ENCODE measurements at regions not wholly inside any gene's neighbourhood (a gene's known extent, or its start where the extent isn't known, plus 50 kb on each side); places are given as distances from the start of the nearest gene placed in this dataset.
"Not testable (repeated sequence)": the region's sequence is repeated elsewhere in the genome, so short reads cannot be mapped to it uniquely, and the experiment has no call there.

- no peak for DNase-seq (ENCODE audit: low read depth)
These were observed 244.2 kb upstream of the CDH11 start for GRCh38 chr16:65365732-65366715.

GRCh38 chr16:65356721-65357120 is 234.9 kb upstream of the CDH11 start:
- not testable (repeated sequence) for DNase-seq (ENCODE audit: low read depth)

DNA sequence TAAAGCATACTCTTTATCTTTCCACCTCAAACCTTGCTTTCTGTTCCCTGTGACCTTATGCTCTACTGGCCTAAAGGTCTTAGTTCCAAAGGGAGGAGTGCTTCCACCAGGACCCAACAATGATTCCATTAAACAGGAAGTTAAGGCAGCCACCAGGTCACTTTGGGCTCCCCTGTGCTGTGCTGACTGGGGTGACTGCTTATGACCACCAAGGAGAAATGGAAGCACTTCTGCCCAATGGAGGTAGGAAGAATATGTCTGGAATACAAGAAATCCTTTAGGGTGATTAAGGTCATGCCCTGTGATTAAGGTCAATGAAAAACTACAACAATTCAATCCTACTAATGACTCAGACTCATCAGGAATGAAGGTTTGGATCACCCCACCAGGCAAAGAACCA is 233.8 kb upstream of the CDH11 start:
- no peak for DNase-seq (ENCODE audit: low read depth)

GRCh38 chr16:65353183-65353582 is 231.3 kb upstream of the CDH11 start:
- DNase-seq (ENCODE audit: low read depth), result no peak

DNA sequence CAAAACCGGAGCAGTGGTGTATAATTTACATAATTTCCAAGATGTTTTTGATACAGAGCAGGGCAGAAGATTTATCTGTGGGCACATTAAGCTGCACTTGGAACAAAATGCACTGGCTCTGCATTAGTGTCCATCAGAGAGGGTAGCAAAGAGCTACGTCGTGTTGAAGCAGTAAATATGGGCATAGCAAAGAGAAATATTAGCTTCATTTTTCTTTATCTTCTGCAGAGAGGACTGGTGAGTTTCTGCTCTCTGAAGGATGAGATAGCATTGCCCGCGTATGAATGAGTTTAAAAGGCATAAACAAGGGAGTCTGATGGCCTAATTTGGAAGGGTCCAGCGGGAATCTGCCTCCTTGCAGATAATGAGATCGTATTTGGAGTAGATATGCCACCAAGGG is 227.8 kb upstream of the CDH11 start:
- DNase-seq (ENCODE audit: low read depth), result no peak

- DNase-seq (ENCODE audit: low read depth), result no peak
These were observed 221.7 kb upstream of the CDH11 start for GRCh38 chr16:65343556-65343955.

GRCh38 chr16:65342231-65342866 is 220.5 kb upstream of the CDH11 start:
- no peak for DNase-seq (ENCODE audit: low read depth)

DNA sequence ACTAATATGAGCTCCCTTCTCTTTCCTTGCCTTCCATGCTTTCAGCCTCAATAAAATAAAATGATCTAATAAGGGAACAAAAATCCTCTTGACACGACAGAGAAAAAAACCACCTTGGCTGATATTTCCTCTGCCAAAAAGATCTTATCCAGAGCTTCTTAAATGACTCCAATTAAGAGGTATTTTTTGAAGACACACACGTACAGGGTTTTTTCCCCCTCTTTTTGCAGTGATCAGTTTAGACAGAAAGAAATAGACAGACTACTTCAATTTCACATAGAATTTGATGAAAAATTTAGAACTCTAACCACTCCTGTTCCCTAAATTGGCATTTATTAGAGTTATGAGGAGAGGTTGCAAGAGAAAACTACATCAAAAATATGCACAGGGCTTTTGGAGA is 217.2 kb upstream of the CDH11 start:
- DNase-seq (ENCODE audit: low read depth), result no peak

DNA sequence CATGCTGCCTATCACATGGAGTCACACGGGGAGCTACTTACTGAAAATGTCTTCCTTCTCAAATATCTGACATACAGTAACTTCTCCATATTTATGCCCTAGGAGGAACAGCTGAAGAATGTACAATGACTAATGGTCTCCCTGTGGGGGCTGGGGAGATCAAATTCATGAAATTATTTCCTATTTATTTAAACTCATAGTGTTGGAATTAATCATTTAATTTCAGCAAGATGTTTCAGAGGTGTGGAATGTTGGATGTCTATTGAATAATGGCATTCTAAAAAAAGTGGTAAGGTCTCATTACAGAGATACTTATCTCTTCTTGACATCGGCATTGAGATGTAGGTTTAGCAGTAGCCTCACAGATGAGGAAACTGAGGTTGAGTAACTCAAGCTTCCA is 214.3 kb upstream of the CDH11 start:
- DNase-seq (ENCODE audit: low read depth), result peak; percentile 65

DNA sequence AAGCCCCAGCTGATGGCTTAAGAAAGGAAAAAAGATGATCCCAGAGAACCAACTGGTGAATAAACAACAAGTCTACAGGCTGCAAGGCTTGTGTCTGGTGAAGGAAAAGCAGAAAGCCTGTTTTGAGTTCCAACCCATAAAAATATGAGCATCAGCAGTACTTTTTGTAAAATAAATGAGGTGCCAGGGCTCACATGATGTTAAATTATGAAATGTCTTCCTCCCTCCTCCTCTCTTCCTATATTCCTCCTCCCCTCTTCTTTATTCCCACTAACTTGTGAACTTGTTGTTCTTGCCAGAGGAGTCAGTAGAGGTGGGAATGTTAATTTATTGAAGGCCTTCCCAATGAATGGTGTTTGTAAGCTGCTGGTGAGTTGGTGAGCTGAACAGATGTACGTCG is 212.2 kb upstream of the CDH11 start:
- no peak for DNase-seq (ENCODE audit: low read depth)

DNA sequence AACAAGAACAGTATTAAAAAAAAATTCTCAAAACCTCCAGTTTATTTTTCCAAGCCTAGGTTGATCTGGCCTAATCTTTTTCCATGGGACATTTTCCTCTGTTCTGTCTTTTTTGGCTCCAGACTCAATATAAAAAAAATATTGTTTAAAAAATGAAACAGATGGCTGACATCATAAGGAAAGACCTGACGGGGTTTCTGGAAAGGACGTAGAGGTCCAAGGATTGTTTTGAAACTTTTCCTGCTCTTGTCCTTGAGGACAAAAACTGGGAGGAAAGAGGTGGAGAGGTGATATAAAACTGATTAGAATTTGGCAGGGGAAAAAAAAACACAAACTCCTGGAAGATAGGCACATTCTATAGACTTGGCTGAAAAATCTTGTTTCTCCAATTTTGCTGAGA is 211.4 kb upstream of the CDH11 start:
- no peak for DNase-seq (ENCODE audit: low read depth)

- DNase-seq (ENCODE audit: low read depth), result no peak
These were observed 205.5 kb upstream of the CDH11 start for GRCh38 chr16:65327346-65327745.

DNA sequence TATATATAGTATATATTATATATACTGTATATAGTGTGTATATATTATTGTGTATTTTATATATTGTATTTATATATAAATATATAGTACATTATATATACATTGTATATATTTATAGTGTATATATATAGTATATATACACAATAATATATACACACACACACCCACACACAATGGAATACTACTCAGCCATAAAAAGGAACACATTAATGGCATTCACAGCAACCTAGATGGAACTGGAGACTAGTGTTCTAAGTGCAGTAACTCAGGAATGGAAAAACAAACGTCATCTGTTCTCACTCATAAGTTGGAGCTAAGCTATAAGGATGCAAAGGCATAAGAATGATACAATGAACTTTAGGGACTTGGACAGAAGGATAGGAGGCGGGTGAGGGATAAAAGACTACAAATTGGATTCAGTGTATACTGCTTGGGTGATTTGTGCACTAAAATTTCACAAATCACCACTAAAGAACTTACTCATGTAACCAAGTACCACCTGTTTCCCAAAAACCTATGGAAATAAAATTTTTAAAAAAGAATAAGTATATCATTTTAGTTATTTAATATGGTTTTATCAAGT is 201.9 kb upstream of the CDH11 start:
- no peak for DNase-seq (ENCODE audit: low read depth)

DNA sequence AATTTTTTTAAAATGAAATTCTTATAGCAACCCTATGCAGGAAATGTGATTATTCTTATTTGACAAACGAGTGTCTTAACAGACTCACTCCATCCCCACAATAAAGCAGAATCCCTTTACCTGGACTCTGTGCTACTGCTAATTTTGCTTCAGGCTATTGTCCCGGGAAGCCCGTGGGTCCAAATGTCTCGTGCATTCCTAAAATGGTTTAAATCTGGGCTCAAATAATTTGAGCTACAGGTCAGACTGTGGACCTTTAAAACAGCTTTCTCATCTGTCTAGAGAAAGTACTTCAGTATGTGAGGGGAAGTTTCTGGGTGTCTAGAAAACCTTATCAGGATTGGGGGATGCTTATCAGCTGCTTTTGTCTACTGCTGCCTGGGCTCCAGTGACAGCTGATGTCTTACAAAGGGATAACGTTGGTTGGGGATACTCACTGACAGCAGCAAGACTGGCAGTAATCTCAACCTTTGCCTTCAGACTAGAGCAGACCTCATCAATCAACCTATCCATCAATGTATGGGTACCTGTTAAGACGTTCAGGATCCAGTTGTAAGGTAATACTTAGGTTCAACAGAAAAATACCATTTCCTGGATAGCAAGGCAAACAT is 197.9 kb upstream of the CDH11 start:
- DNase-seq (ENCODE audit: low read depth), result no peak

GRCh38 chr16:65318590-65319257 is 196.9 kb upstream of the CDH11 start:
- no peak for DNase-seq (ENCODE audit: low read depth)

GRCh38 chr16:65318138-65318537 is 196.3 kb upstream of the CDH11 start:
- no peak for DNase-seq (ENCODE audit: low read depth)

DNA sequence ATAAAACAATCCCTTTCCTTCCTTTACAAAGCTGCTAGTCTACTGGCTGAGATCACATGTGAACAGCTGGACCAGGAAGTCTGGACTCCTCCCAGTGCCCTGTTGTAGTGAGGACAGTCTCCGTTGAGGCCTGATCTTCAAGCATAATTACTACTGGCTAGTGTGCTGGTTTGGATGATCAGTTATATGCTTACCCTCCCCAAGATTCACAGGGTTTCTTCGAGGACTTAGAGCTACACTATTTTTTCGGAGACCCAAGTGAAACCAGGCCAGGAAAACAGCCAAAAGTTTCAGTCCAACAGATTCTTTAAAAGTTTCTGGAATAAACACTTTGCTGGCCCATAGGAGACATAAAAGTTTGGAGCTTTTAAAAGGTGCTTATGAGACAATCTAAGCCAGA is 194.9 kb upstream of the CDH11 start:
- DNase-seq (ENCODE audit: low read depth), result no peak

- peak; percentile 59 for DNase-seq (ENCODE audit: low read depth)
These were observed 193.4 kb upstream of the CDH11 start for GRCh38 chr16:65315081-65315780.

- DNase-seq (ENCODE audit: low read depth), result peak; percentile 52
These were observed 192.8 kb upstream of the CDH11 start for GRCh38 chr16:65314627-65315008.

GRCh38 chr16:65313936-65314626 is 192.2 kb upstream of the CDH11 start:
- DNase-seq (ENCODE audit: low read depth), result no peak

DNA sequence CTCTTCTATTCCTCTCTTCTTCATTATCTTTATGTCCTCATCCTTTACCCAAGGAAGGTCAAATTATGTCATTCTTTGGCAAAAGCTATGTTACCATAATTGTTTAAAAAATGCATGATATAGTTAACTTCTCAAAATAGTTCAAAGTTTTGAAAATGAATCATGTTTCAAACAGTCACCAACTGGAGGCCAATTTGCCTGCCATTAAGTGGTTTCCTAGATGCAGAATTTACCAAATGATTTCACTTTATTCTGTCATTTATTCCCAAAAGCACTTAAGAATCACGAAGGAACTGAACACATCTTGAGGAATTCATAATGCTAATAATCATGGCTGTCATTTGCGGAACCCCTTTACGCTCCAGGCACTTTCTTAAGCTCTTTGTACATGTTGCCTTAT is 190.9 kb upstream of the CDH11 start:
- peak; percentile 61 for DNase-seq (ENCODE audit: low read depth)

Data from fibroblast of gingiva (primary cell).